GM12864 (cell line): ENCODE measurements at regions not wholly inside any gene's neighbourhood (a gene's known extent, or its start where the extent isn't known, plus 50 kb on each side); places are given as distances from the start of the nearest gene placed in this dataset.

Source experiments
- DNase-seq: peaks from one replicate; pipeline ENCODE4 v3.0.0-alpha.2; 2011; ENCODE audit warnings: low read depth
- H3K4me3 ChIP-seq: 2 replicates; pipeline ENCODE4 v1.5.1; 2011; ENCODE audit warnings: mild to moderate bottlenecking, low read depth, low read length, control low read depth
- CTCF ChIP-seq: IDR thresholded peaks from 2 replicates; pipeline ENCODE4 v1.5.1; 2011; ENCODE audit warnings: low read depth, mild to moderate bottlenecking, moderate library complexity, low read length, control low read depth, inconsistent platforms; ENCODE audit errors: missing control alignments

- TF ChIP-seq CTCF, result no peak
- no peak for DNase-seq
- no peak overlapping the region for H3K4me3 ChIP-seq
Measured at GRCh38 chr6:28747631-28748157, 176.1 kb downstream of the TRIM27 start.

DNA sequence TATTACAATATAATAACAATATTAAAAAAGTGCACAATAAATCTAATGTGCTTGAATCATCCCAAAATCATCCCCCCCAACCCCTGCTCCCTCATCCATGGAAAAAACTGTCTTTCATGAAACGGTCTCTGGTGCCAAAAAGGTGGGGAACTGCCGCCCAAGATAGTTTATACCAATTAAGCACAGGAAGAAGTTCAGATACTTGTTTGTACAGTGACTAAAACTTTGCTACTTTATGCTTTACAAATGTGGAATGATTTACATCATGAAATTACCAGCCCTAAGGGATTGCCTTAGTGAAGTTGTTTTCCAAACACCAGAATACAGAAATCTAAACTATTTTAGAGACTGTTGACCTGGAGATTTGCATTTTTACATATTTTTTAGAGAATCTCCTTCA, 175.6 kb downstream of the TRIM27 start:
- no peak overlapping the region for H3K4me3 ChIP-seq
- no peak for DNase-seq
- TF ChIP-seq CTCF, result no peak

- no peak for DNase-seq
- no peak overlapping the region for H3K4me3 ChIP-seq
- no peak for TF ChIP-seq CTCF
Measured at GRCh38 chr6:28750926-28751458, 172.8 kb downstream of the TRIM27 start.

DNA sequence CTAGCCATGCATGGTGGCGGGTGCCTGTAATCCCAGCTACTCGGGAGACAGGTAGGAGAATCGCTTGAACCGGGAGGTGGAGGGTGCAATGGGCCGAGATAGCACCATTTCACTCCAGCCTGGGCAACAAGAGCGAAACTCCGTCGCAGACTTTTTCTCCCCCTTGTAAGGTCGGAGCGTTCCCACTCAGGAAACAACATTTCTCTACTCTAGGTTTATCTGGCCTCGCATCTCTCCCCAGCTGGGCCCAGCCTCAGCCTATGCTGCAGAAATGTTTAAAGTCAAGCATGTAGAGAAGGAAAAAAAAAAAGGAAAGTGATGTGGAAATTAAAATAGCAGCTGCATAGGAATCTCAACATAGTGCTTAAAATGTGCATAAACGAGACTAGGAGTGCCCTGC, 172.3 kb downstream of the TRIM27 start:
- no peak for TF ChIP-seq CTCF
- no peak for DNase-seq
- no peak overlapping the region for H3K4me3 ChIP-seq

DNA sequence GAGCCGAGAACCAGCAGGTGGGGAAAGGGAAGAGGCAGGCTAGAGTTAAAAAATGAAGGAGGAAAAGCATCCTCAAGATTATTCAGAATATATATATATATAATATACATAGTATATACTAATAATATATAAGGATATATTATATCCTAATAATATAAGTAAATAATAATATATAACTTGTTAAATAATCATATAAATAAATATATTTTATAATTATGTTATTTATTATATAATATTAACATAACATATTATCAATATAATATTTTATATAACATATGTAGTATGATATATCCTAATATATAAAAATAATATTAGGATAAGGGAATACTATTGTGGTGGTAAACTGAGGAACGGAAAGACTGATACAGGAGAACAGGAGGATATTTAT, 171.8 kb downstream of the TRIM27 start:
- H3K4me3 ChIP-seq, result no peak overlapping the region
- no peak for DNase-seq

GRCh38 chr6:28757429-28758045, 166.2 kb downstream of the TRIM27 start:
- no peak for DNase-seq
- H3K4me3 ChIP-seq, result no peak overlapping the region

More for the DNA sequence above, 171.8 kb downstream of the TRIM27 start:
- no peak for TF ChIP-seq CTCF

More at GRCh38 chr6:28757429-28758045, 166.2 kb downstream of the TRIM27 start:
- no peak for TF ChIP-seq CTCF
